ENCODE measurements at regions not wholly inside any gene's neighbourhood (a gene's known extent, or its start where the extent isn't known, plus 50 kb on each side); places are given as distances from the start of the nearest gene placed in this dataset.

- DNase-seq (ENCODE audit: extremely low read depth, low read depth): peak; percentile 53
Measured at GRCh38 chr4:100742045-100742444, 224.2 kb upstream of the EMCN start.

- DNase-seq (ENCODE audit: extremely low read depth, low read depth): no peak
Measured at GRCh38 chr4:100739426-100739825, 221.6 kb upstream of the EMCN start.

DNA sequence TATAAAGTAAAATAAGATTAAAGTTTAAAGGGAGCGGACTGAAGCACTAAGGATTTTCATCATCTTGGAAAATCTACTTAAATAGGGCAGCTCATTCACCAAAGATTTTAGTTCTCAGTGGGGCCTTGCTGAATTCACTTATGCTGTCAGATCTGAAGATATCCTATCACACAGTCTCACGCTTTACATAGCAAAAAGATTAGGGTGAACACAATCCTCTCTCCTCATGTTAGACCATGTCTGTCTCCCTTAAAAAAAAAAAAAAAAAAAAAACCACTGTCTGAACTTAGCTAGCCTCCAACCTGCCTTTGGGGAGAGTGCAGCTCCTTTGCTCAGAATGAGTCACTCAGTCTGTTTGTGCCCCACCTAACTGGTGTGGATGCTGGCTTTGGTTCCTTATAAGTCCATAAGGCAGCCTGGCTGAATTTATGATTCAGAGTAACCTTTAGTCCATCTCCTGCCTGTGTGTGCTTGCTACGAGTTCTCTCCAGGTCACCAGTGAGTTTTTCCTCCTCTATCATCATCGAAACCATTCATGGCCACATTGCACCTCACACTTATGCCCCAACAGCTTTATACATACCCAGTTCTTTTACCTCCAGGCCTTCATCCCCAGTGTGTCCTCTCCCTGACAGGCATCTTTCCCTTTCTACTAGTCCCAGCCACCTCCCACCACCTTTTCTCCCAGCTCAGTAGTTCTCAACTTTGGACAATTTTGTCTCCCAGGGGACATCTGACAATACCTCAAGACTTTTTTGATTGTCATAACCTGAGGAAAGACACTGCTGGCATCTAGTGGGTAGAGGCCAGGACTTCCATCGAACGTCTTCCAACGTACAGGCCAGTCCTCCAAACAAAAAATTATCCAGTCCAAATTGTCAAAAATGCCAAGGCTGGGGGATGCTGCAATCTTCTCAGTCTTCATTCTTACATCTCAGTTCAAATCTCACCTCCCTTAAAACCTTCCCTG is 220.7 kb upstream of the EMCN start:
- no peak for DNase-seq (ENCODE audit: extremely low read depth, low read depth)

GRCh38 chr4:100736641-100737451 is 219.0 kb upstream of the EMCN start:
- no peak for DNase-seq (ENCODE audit: extremely low read depth, low read depth)

- no peak for DNase-seq (ENCODE audit: extremely low read depth, low read depth)
Measured at GRCh38 chr4:100728861-100729260, 211.0 kb upstream of the EMCN start.

DNA sequence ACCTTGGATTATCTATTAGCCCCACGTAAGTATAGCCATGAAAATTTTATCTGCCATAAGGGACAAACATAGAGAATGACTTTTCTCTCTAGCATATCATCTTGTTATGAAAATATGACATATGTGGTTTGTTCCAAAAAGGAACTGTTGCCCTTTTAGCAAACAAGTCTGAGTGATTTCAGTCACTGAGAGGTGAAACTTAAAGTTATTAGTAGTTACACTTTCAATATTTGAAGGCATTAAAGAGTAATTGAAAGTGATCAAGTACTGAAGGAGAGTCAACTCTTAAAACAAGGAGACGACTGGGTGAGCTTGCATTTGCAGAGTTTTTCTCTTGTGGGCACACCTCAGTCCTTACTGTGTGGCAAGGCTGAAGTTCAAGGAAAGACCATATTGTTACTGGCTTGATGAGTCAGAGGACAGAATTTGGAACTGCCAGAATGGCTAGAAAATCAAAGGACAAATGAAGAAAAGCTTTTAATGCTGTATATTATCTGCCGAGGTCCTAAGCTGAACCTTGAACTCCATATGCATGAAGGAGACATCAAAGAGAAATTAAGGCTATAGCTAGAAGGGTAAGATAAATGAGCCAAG is 205.1 kb upstream of the EMCN start:
- DNase-seq (ENCODE audit: extremely low read depth, low read depth): no peak

DNA sequence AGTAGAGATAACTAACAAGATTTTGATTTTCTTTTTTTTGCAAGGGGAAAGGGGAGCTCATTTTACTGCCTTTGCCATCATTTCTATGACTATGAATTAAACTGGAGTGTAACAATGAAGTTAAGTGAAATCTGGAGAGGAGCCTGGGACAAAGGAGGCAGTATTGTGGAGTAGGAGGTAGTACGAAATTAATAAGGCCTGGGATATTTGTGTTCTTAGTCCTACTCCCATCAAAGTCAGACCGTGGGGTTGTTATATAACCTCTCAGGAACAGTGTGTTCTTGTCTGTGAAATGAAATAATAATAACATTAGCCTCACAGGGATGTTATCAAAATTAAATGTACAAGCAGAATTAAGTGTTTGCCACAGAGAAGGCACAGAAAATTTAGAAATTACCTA is 204.3 kb upstream of the EMCN start:
- no peak for DNase-seq (ENCODE audit: extremely low read depth, low read depth)

GRCh38 chr4:100721490-100721889 is 203.7 kb upstream of the EMCN start:
- no peak for DNase-seq (ENCODE audit: extremely low read depth, low read depth)

DNA sequence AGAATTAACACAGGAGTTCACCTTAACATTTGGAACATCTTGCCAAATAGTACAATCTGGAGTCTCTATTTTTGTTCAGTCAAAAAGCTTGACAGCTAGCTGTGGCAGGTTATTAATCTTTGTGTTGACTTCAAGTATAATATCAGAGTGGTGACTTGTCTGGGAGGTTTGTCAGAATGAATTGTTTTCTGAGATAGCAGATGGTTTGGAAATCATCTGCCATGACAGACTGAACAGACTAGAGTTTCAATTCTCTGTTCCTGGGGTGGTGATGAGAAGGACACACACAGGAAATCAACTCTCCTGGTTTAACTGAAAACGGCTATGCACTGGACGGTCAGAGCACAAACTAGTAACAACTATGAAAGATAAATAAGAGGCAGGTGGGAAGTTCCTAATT is 203.3 kb upstream of the EMCN start:
- DNase-seq (ENCODE audit: extremely low read depth, low read depth): no peak

DNA sequence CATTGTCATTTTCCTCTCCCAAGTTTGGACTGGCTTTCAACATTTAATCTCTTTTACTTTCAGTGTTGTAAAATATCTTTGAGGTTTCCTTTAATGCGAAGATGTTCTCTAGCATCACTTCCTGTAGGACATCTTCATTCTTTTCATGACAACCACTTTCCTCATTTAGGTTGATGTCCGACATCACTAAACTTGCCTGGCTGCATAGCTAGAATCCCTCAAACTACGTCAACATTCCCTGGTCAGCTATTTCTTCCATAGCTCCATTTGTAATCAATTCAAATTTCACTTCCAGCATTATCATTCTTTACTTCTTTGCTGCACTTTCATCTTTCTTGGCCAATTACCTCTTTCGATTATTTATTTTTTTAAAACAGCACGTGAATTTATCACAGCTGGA is 198.6 kb upstream of the EMCN start:
- no peak for DNase-seq (ENCODE audit: extremely low read depth, low read depth)

- no peak for DNase-seq (ENCODE audit: extremely low read depth, low read depth)
Measured at GRCh38 chr4:100708776-100709175, 191.0 kb upstream of the EMCN start.

GRCh38 chr4:100707786-100708185 is 190.0 kb upstream of the EMCN start:
- DNase-seq (ENCODE audit: extremely low read depth, low read depth): no peak

GRCh38 chr4:100696531-100696930 is 178.7 kb upstream of the EMCN start:
- DNase-seq (ENCODE audit: extremely low read depth, low read depth): no peak

- no peak for DNase-seq (ENCODE audit: extremely low read depth, low read depth)
Measured at GRCh38 chr4:100695871-100696270, 178.0 kb upstream of the EMCN start.

DNA sequence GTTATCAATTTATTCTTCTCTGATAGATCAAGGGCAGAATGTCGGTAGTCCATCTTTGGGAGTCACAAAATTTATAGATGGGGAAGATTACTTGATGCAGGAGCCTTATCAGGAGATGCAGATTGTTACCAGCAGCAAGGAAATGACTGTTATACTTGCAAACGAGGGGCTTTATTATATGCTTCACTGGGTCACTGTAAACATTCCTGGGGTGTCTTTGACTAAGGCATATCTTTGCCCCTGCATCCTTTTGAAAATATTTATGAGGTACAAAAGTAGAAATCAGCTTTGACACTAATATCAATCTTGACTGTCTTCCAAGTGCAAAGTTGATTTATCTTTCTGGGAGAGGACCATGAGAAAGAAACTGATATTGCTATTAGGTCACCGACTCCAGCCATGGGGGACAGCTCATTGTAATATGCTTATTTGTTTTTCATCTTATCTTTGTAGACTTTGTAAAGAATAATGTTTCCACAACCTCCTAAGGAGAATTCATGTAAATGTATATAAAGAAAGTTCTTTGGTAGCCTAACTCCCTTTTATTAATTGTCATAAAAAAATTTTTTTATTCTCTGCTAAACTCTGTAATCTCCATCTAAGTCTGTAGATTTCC is 177.3 kb upstream of the EMCN start:
- DNase-seq (ENCODE audit: extremely low read depth, low read depth): no peak

DNA sequence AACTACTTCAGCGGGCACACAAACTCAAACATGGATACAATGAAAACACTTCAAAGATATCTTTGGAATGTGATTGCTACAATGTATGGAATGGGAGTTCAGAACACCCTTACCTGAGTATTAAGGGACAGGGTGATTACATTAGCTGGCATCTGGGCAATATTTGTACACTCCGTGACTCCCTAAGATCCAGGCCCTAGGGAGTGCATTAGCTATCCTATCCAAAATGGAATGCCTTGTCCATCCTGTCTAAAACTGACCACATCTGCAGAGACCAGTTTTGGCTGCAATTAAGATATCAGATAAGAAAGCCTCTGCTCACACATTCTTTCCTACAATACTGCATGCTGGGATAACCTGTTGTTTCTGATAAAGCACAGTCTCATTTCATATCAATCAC is 176.6 kb upstream of the EMCN start:
- DNase-seq (ENCODE audit: extremely low read depth, low read depth): no peak

GRCh38 chr4:100690812-100691211 is 173.0 kb upstream of the EMCN start:
- DNase-seq (ENCODE audit: extremely low read depth, low read depth): no peak

GRCh38 chr4:100688368-100688767 is 170.5 kb upstream of the EMCN start:
- no peak for DNase-seq (ENCODE audit: extremely low read depth, low read depth)

DNA sequence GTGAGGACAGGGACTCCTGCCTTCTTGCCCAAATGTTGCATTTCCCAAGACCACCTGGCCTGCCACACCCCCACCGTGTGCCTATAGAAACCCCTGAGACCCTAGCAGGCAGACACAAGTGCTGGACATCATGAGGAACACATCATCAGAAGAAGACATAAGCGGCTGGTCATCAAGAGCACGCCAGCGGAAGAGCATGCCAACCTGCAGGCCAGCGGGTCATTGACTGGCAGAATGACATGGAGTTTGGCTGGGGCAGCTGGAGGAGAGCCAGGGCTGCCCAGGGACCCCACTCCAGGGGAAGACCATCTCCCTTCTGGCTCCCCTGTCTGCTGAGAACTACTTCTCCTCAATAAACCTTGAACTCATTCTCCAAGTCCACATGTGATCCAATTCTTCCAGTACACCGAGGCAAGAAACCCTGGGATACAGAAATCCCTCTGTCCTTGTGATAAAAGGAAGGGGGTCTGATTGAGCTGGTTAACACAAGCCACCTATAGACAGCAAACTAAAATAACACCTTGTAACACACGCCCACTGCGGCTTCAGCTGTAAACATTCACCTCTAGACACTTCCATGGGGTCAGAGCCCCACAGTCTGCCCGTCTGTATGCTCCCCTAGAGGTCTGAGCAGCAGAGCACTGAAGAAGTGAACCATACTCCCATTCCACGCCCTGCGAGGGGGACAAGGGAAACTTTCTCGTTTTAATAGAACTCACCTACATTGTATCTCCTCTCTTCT is 164.8 kb upstream of the EMCN start:
- DNase-seq (ENCODE audit: extremely low read depth, low read depth): no peak

DNA sequence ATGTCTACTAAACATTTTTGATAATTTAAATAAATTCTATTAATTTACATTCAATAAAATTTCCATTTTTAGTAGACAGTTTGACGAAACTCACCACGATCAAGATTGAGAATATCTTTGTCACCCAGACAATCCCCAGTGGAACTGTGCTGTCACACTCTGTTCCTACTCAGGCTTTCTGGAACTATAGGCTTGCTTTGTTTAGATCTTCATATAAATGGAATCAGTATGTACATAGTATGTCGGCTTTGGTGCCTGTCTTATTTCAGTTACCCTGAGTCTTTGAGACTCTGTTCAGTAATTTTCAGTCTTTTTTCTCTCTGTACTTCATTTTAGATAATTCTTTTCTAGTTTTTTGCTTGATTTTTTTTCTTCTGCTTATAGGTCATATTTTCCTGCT is 163.5 kb upstream of the EMCN start:
- DNase-seq (ENCODE audit: extremely low read depth, low read depth): no peak
